K562 (cell line): ENCODE measurements at regions not wholly inside any gene's neighbourhood (a gene's known extent, or its start where the extent isn't known, plus 50 kb on each side); places are given as distances from the start of the nearest gene placed in this dataset.

Source experiments
- ATAC-seq: fragments of 200-7000 bp; cut with Tn5 transposase; 3 replicates; pipeline ENCODE4 v1.9.1; 2020; ENCODE audit warnings: moderate library complexity
- BruUV-seq: library from RNA; stranded (reverse); fragments of 400-500 nt; replicated peaks from 2 replicates; lab custom pipeline; 2021; lab: Mats Ljungman, UMichigan
- CTCF ChIA-PET: fragments of 300-600 bp; formaldehyde crosslinking; extraction: SDS; loops from one replicate; lab custom pipeline; 2021; ENCODE audit warnings: low intra/inter-chr PET ratio; lab: Yijun Ruan, JAX
- POLR2A ChIA-PET: fragments of 300-600, 350-650 bp; sonication (Branson Sonifier 250); formaldehyde crosslinking; extraction: SDS; loops from one replicate; lab custom pipeline; 2021; ENCODE audit warnings: antibody characterized with exemption, inconsistent platforms; lab: Yijun Ruan, JAX
- DNase-seq, 4 experiments: peaks; one replicate each; pipeline versions ENCODE4 v3.0.0 to v3.0.0-alpha.2; 2011 to 2018; ENCODE audit warnings: low spot score in 3 of 4, mixed read lengths in 3 of 4; ENCODE audit errors: extremely low read depth in 1 of 4
- FAIRE-seq: peaks from 2 replicates; lab custom pipeline; 2011; peaks lifted over from hg19 to GRCh38; lab: Jason Lieb, UNC
- H2AFZ ChIP-seq: 2 replicates; pipeline ENCODE4 v1.6.0; 2011; ENCODE audit warnings: low read depth, low read length, control low read depth, inconsistent platforms
- H3K27ac ChIP-seq: fragments of 200-600 bp; 3 replicates; pipeline ENCODE4 v1.8.0; 2011; ENCODE audit warnings: low read depth, mild to moderate bottlenecking, control low read depth, inconsistent platforms, low read length, moderate library complexity, mixed read lengths; ENCODE audit errors: extremely low read depth
- H3K27me3 ChIP-seq, 2 experiments: fragments of 300-600 bp in 1 of 2; 2 replicates in 1 of 2; 3 replicates in 1 of 2; pipeline versions ENCODE4 v1.6.0 to v1.8.0; 2011; ENCODE audit warnings: inconsistent platforms in 2 of 2, low read length in 2 of 2, mild to moderate bottlenecking in 1 of 2, mixed read lengths in 1 of 2, moderate library complexity in 1 of 2; ENCODE audit not compliant: control insufficient read depth in 2 of 2, insufficient read depth in 2 of 2
- H3K36me3 ChIP-seq: fragments of 300-600 bp; 3 replicates; pipeline ENCODE4 v1.8.0; 2011; ENCODE audit warnings: mild to moderate bottlenecking, low read length, inconsistent platforms; ENCODE audit not compliant: control insufficient read depth, insufficient read depth
- H3K4me1 ChIP-seq, 2 experiments: fragments of 200-600 bp in 1 of 2; replicated peaks in 1 of 2; 2 replicates in 1 of 2; 3 replicates in 1 of 2; pipeline versions ENCODE4 v1.5.1 to v1.8.0; 2011; ENCODE audit warnings: inconsistent platforms in 2 of 2, low read length in 2 of 2, mild to moderate bottlenecking in 1 of 2, mixed read lengths in 1 of 2, moderate library complexity in 1 of 2; ENCODE audit not compliant: control insufficient read depth in 2 of 2, insufficient read depth in 2 of 2
- H3K4me2 ChIP-seq: 2 replicates; pipeline ENCODE4 v1.6.1; 2011; ENCODE audit warnings: low read length, control low read depth, inconsistent platforms, mixed read lengths; ENCODE audit not compliant: insufficient read depth
- H3K4me3 ChIP-seq: fragments of 200-600 bp; sonication (generic), shearing (Covaris generic); 2 replicates; pipeline ENCODE4 v1.5.1; 2016; ENCODE audit warnings: control low read depth, inconsistent platforms
- H3K79me2 ChIP-seq: fragments of 200-600 bp; 3 replicates; pipeline ENCODE4 v1.8.0; 2011; ENCODE audit warnings: low read length, inconsistent platforms; ENCODE audit not compliant: control insufficient read depth, insufficient read depth
- H3K9ac ChIP-seq, 2 experiments: 2 replicates each; pipeline versions ENCODE4 v1.6.0 to v1.6.1; 2011; ENCODE audit warnings: low read depth in 2 of 2, low read length in 2 of 2, control low read depth in 1 of 2, inconsistent platforms in 1 of 2, mild to moderate bottlenecking in 1 of 2, mixed read lengths in 1 of 2; ENCODE audit not compliant: insufficient read depth in 1 of 2
- H3K9me1 ChIP-seq: one replicate; pipeline ENCODE4 v1.6.0; 2011; ENCODE audit warnings: inconsistent platforms, mild to moderate bottlenecking, low read length, moderate library complexity; ENCODE audit not compliant: control insufficient read depth, insufficient read depth
- H3K9me3 ChIP-seq: replicated peaks from 2 replicates; pipeline ENCODE4 v1.5.1; 2011; ENCODE audit warnings: low read depth, low read length, inconsistent platforms; ENCODE audit not compliant: control insufficient read depth, insufficient read depth
- H4K20me1 ChIP-seq: replicated peaks from 2 replicates; pipeline ENCODE4 v1.6.1; 2011; ENCODE audit warnings: low read length, inconsistent platforms, mixed read lengths; ENCODE audit not compliant: control insufficient read depth, insufficient read depth
- IRF1 ChIP-seq: sonication (generic); formaldehyde crosslinking; IDR thresholded peaks from 2 replicates; pipeline ENCODE4 v1.8.0; 2022; ENCODE audit warnings: missing genetic modification reagents, mild to moderate bottlenecking, borderline replicate concordance
- L3MBTL2 ChIP-seq: fragments of 450-650 bp; IDR thresholded peaks from 2 replicates; pipeline ENCODE4 v1.6.1; 2016; ENCODE audit warnings: mild to moderate bottlenecking, moderate library complexity
- MBD2 ChIP-seq: sonication (generic); IDR thresholded peaks from 2 replicates; pipeline ENCODE4 v1.6.1; 2016; ENCODE audit warnings: low read depth, borderline replicate concordance
- MLX ChIP-seq, 2 experiments: fragments of 450-650 bp in 1 of 2; sonication (generic) in 1 of 2; formaldehyde crosslinking; conservative IDR thresholded peaks; 2 replicates each; pipeline versions ENCODE4 v1.4.0 to v1.8.1; 2020 to 2022; ENCODE audit warnings: mild to moderate bottlenecking in 1 of 2, missing genetic modification reagents in 1 of 2
- MYC ChIP-seq, 2 experiments: fragments of 250-450 bp in 1 of 2; sonication (Bioruptor Pico) in 1 of 2; IDR thresholded peaks; 2 replicates each; pipeline versions ENCODE4 v1.5.1 to v1.6.1; 2012 to 2021; ENCODE audit warnings: low read depth in 2 of 2, borderline replicate concordance in 1 of 2, improper control_type of control experiment in 1 of 2, low read length in 1 of 2, mild to moderate bottlenecking in 1 of 2, moderate library complexity in 1 of 2
- POLR2H ChIP-seq: IDR thresholded peaks from 2 replicates; pipeline ENCODE4 v1.6.1; 2016; ENCODE audit warnings: missing genetic modification characterization, low read depth, mild to moderate bottlenecking, control low read depth, missing compliant biosample characterization, moderate library complexity
- PRDM10 ChIP-seq: fragments of 450-650 bp; IDR thresholded peaks from 2 replicates; pipeline ENCODE4 v1.6.1; 2018; ENCODE audit not compliant: partially characterized antibody
- THRB ChIP-seq: fragments of 450-650 bp; formaldehyde crosslinking; conservative IDR thresholded peaks from 2 replicates; pipeline ENCODE4 v1.4.0; 2022; ENCODE audit warnings: mild to moderate bottlenecking, missing genetic modification characterization
- ZNF41 ChIP-seq: fragments of 250-450 bp; sonication (Bioruptor Pico); conservative IDR thresholded peaks from 2 replicates; pipeline ENCODE4 v1.4.0; 2020; ENCODE audit warnings: mild to moderate bottlenecking
- WGBS: fragments of 100-300 bp; shearing (Covaris generic); methylation state at CpG from one replicate; pipeline ENCODE4 v1.1.6; 2016; ENCODE audit warnings: low coverage, mixed read lengths; ENCODE audit not compliant: insufficient coverage; ENCODE audit errors: missing lambda C conversion rate; 5-methylcytosine and 5-hydroxymethylcytosine counted together
- in situ Hi-C: fragments of 300-500 bp; cut with MboI; formaldehyde crosslinking; loops from 4 replicates; pipeline ENCODE4 v1.15.0; 2018; ENCODE audit warnings: inconsistent platforms, mixed read lengths
- intact Hi-C: fragments of 100-400 bp; cut with micrococcal nuclease; formaldehyde crosslinking; loops from 2 replicates; pipeline ENCODE4 v1.14.2; 2022

GRCh38 chr18:41700416-41700815 lies 254.6 kb upstream of the PIK3C3 start:
- Histone ChIP-seq H3K27me3 (no peaks in the 10 kb centered on the region), H3K79me2 (no peaks in the 10 kb centered on the region)
- no TSS peak for BruUV-seq
- 0% methylated on average over 4 of the region's 4 CpGs for WGBS
- POLR2A ChIA-PET = interaction anchor here (0.6 kb wide), 1 partner anchor 765 kb away, joined by 3 read pairs; no protein-coding TSS in a partner anchor
- no peak for DNase-seq
- TF ChIP-seq PRDM10 (no peak), POLR2H (tag) (no peak), ZNF41 (CRISPR knock-in tag) (no peak), THRB (no peak), IRF1 (CRISPR knock-in tag) (no peak), MYC (IDR thresholded peaks at IDR 0.05; ENCODE audit: low read depth, low read length) (no peak), MYC (CRISPR knock-in tag; IDR thresholded peaks at IDR 0.05; ENCODE audit: borderline replicate concordance, low read depth) (no peak), L3MBTL2 (no peak), MLX (CRISPR knock-in tag; conservative IDR thresholded peaks at IDR 0.05) (no peak), MBD2 (no peak)
- TF ChIP-seq, all 486 proteins: peak for 0
- no peaks in the 10 kb centered on the region for H4K20me1 ChIP-seq
- no peak overlapping the region for H3K4me3 ChIP-seq
- H3K9me3 ChIP-seq = no peaks in the 10 kb centered on the region
- H3K9me1 ChIP-seq = no peaks in the 10 kb centered on the region
- intact Hi-C loops = no loop called here
- CTCF ChIA-PET = no interaction called here
- FAIRE-seq (no peak), ATAC-seq (no peak)
- in situ Hi-C loops = no loop called here
- no peaks in the 10 kb centered on the region for H3K36me3 ChIP-seq
- no peak overlapping the region for H2AFZ ChIP-seq
- no peaks in the 10 kb centered on the region for H3K4me1 ChIP-seq
- H3K27ac ChIP-seq = no peak overlapping the region
- H3K9ac ChIP-seq = no peak overlapping the region
- H3K4me2 ChIP-seq = no peak overlapping the region
